CD8-positive, alpha-beta memory T cell (primary cell): ENCODE measurements at regions not wholly inside any gene's neighbourhood (a gene's known extent, or its start where the extent isn't known, plus 50 kb on each side); places are given as distances from the start of the nearest gene placed in this dataset.
A peak's percentile ranks its signal among the peaks of the same experiment; 100 is the strongest.

ENCODE experiments used
- CTCF ChIA-PET: fragments of 350-600 bp; sonication (Branson Sonifier 250); formaldehyde crosslinking; loops from one replicate; lab custom pipeline; 2021; ENCODE audit warnings: antibody characterized with exemption; lab: Charles Lee
- POLR2A ChIA-PET: fragments of 350-600 bp; sonication (Branson Sonifier 250); formaldehyde crosslinking; loops from one replicate; lab custom pipeline; 2021; ENCODE audit warnings: antibody characterized with exemption; lab: Charles Lee
- DNase-seq, 5 donors: peaks; one replicate each; pipeline versions ENCODE4 v3.0.0 to v3.0.0-alpha.2; 2020 to 2022; ENCODE audit warnings: mixed read lengths in 1 of 5
- H3K27ac ChIP-seq: one replicate; pipeline ENCODE4 v1.7.0; 2013; ENCODE audit warnings: low read depth, mild to moderate bottlenecking, low read length, moderate library complexity
- H3K27me3 ChIP-seq: 2 replicates; pipeline ENCODE4 v1.7.0; 2013; ENCODE audit warnings: low read length, mild to moderate bottlenecking; ENCODE audit not compliant: insufficient read depth, poor library complexity, severe bottlenecking
- H3K36me3 ChIP-seq: 2 replicates; pipeline ENCODE4 v1.7.0; 2013; ENCODE audit warnings: mild to moderate bottlenecking, low read length, moderate library complexity; ENCODE audit not compliant: insufficient read depth
- H3K4me1 ChIP-seq: 2 replicates; pipeline ENCODE4 v1.7.0; 2013; ENCODE audit warnings: mild to moderate bottlenecking, low read length, moderate library complexity; ENCODE audit not compliant: insufficient read depth
- H3K4me3 ChIP-seq: 2 replicates; pipeline ENCODE4 v1.7.0; 2013; ENCODE audit warnings: mild to moderate bottlenecking, low read length
- H3K9me3 ChIP-seq: 2 replicates; pipeline ENCODE4 v1.7.0; 2013; ENCODE audit warnings: mild to moderate bottlenecking, low read length
- H3K27ac Mint-ChIP-seq, 8 donors: one replicate each; pipeline ENCODE4 v1.8.0; 2020 to 2021; ENCODE audit warnings: mixed read lengths in 8 of 8, mild to moderate bottlenecking in 6 of 8, inconsistent platforms in 3 of 8, moderate library complexity in 3 of 8
- H3K27me3 Mint-ChIP-seq, 2 donors: one replicate each; pipeline ENCODE4 v1.8.0; 2020 to 2021; ENCODE audit warnings: mixed read lengths in 2 of 2, mild to moderate bottlenecking in 1 of 2, moderate library complexity in 1 of 2
- H3K36me3 Mint-ChIP-seq, 3 donors: one replicate each; pipeline ENCODE4 v1.8.0; 2020 to 2021; ENCODE audit warnings: mixed read lengths in 3 of 3, inconsistent platforms in 1 of 3, mild to moderate bottlenecking in 1 of 3
- H3K4me1 Mint-ChIP-seq, 3 donors: one replicate each; pipeline ENCODE4 v1.8.0; 2020 to 2021; ENCODE audit warnings: mixed read lengths in 3 of 3, inconsistent platforms in 1 of 3, mild to moderate bottlenecking in 1 of 3
- H3K4me3 Mint-ChIP-seq, 7 donors: one replicate each; pipeline ENCODE4 v1.8.0; 2020 to 2021; ENCODE audit warnings: mixed read lengths in 7 of 7, mild to moderate bottlenecking in 6 of 7, moderate library complexity in 4 of 7, inconsistent platforms in 2 of 7
- H3K9me3 Mint-ChIP-seq, 5 donors: one replicate each; pipeline ENCODE4 v1.8.0; 2020 to 2022; ENCODE audit warnings: mixed read lengths in 5 of 5, mild to moderate bottlenecking in 3 of 5, moderate library complexity in 2 of 5, inconsistent platforms in 1 of 5

DNA sequence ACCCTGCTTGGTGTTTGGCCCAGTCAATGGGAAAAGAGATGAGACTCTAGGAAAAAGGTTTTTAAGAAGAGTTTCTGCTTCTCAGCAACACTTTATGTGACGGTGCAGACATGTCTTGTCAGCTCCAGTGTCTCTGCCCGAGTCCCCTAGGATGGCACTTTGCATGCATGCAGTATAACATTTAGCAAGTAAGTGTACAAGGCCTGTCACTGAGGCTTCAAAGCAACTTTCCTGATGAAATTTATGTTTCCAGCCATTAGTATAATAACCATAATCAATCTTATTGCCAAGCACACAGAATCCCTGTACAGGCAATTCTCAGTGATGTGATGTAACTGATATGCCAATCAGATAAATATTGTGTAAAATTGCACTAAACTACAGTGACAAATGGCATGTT is 248.1 kb upstream of the PLET1 start:
- Mint-ChIP-seq H3K9me3 (no peaks in the 10 kb centered on the region), H3K27ac (no peak overlapping the region), H3K4me1 (no peaks in the 10 kb centered on the region), H3K4me3 (no peak overlapping the region), H3K36me3 (no peaks in the 10 kb centered on the region), H3K27me3 (peaks cover 5 to 46% of the 10 kb centered on the region in 2 donors)
- H3K27ac ChIP-seq: no peak overlapping the region
- no peaks in the 10 kb centered on the region for H3K36me3 ChIP-seq
- DNase-seq: no peak
- H3K4me1 ChIP-seq: no peaks in the 10 kb centered on the region
- H3K27me3 ChIP-seq: no peaks in the 10 kb centered on the region
- ChIA-PET POLR2A (no interaction called here), CTCF (no interaction called here)
- H3K9me3 ChIP-seq: no peaks in the 10 kb centered on the region
- no peak overlapping the region for H3K4me3 ChIP-seq

DNA sequence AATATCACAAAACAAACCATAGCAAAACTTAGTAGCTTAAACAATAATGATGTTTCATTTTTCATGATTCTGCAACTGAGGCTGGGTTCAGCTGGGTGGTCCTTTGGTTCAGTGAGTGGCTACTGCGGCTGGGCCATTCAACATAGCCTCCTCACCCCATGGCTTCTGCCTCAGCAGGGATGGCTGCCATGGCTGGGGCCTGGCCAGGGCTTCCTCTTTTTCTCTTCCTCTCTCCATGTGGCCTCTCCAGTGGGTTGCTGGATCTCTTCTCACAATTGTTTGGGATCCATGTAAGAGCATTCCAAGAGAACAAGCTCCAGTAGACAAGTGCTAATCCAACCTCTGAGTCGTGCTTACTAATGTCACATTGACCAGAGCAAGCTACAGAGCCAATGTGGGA is 248.6 kb upstream of the PLET1 start:
- no peak for DNase-seq
- Histone ChIP-seq H3K27me3 (no peaks in the 10 kb centered on the region), H3K9me3 (no peaks in the 10 kb centered on the region), H3K4me3 (no peak overlapping the region), H3K27ac (no peak overlapping the region), H3K4me1 (no peaks in the 10 kb centered on the region), H3K36me3 (no peaks in the 10 kb centered on the region)
- Mint-ChIP-seq H3K4me3 (no peak overlapping the region), H3K27me3 (peaks cover 5 to 43% of the 10 kb centered on the region in 2 donors), H3K9me3 (no peaks in the 10 kb centered on the region), H3K27ac (no peak overlapping the region), H3K36me3 (no peaks in the 10 kb centered on the region), H3K4me1 (no peaks in the 10 kb centered on the region)
- ChIA-PET POLR2A (no interaction called here), CTCF (no interaction called here)

DNA sequence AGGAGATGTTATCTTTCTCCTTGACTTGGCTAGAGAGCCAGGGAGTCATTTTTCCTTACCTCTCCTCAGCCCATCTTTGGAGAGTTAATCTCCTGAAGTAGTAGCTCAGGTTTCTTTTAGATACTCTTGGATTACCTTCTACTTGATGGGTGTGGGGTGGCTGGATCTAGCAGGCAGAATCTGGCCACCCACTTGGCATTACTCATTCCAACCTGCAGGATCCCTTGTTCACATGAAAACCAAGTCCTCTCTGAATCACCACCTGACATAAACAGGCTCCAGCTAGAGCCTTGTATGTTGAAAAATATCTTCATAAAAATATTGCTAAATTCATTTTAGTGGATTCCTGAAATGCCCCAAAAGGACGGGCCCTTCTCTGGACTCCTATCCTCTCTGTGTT is 250.6 kb upstream of the PLET1 start:
- peaks cover 0 to under 1% (median 0%) of the 10 kb centered on the region in 3 donors for H3K4me1 Mint-ChIP-seq

DNA sequence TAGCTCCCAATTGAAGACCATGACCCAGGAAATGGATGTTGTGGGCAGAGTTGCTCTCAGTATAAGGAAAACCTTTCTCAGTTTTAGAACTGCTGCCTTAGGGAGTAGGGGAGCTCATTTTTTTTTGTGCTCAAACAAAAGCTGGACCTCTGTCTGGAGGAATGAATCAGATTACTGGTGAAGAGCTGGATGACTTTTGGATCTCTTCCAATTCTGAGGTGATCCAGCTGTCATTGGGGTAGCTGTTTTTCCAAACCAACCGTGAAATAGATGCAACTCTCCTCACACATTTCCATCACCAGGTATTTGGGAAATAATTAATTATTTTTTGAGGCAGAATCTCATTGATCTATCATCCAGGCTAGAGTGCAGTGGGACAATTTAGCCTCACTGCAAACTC is 251.3 kb upstream of the PLET1 start:
- CTCF ChIA-PET: no interaction called here
- POLR2A ChIA-PET: no interaction called here

More for the DNA sequence above, 250.6 kb upstream of the PLET1 start:
- Histone ChIP-seq H3K9me3 (no peaks in the 10 kb centered on the region), H3K27ac (no peak overlapping the region), H3K36me3 (no peaks in the 10 kb centered on the region), H3K4me1 (no peaks in the 10 kb centered on the region), H3K4me3 (no peak overlapping the region), H3K27me3 (no peaks in the 10 kb centered on the region)
- Mint-ChIP-seq H3K36me3 (no peaks in the 10 kb centered on the region), H3K27ac (no peak overlapping the region), H3K27me3 (peaks cover 5 to 47% of the 10 kb centered on the region in 2 donors), H3K9me3 (no peaks in the 10 kb centered on the region), H3K4me3 (no peak overlapping the region)
- ChIA-PET POLR2A (no interaction called here), CTCF (no interaction called here)
- DNase-seq: no peak

DNA sequence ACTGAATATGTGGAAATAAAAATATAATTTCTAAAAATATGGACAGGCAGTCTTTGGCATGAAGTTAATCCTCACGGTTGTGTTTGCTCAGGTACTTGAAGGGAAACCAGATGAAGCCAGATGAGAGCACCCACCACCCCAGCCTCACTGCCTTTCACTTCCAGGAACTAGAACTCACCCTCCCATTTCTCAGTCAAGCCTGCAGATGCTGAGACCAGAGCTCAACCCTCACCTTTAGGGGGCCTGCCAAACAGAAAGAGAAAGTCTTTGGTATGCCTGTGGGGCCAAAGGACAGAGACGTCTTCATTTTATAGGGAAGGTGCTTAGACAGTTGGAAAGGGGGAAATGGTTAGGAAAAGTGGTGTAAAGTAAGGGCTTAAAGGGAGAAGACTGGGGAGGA is 252.8 kb upstream of the PLET1 start:
- no peaks in the 10 kb centered on the region for H3K4me1 ChIP-seq
- Mint-ChIP-seq H3K27me3 (peaks cover 3 to 31% of the 10 kb centered on the region in 2 donors), H3K4me1 (peaks cover 0 to 6% (median 0%) of the 10 kb centered on the region in 3 donors), H3K27ac (no peak overlapping the region), H3K36me3 (no peaks in the 10 kb centered on the region), H3K4me3 (no peak overlapping the region), H3K9me3 (no peaks in the 10 kb centered on the region)
- ChIA-PET POLR2A (no interaction called here), CTCF (no interaction called here)
- no peak overlapping the region for H3K4me3 ChIP-seq
- H3K27ac ChIP-seq: no peak overlapping the region
- no peak for DNase-seq
- no peaks in the 10 kb centered on the region for H3K36me3 ChIP-seq
- H3K9me3 ChIP-seq: no peaks in the 10 kb centered on the region
- H3K27me3 ChIP-seq: no peaks in the 10 kb centered on the region

More for the DNA sequence above, 251.3 kb upstream of the PLET1 start:
- Histone ChIP-seq H3K4me3 (no peak overlapping the region), H3K27me3 (no peaks in the 10 kb centered on the region), H3K36me3 (no peaks in the 10 kb centered on the region), H3K27ac (no peak overlapping the region), H3K4me1 (no peaks in the 10 kb centered on the region), H3K9me3 (no peaks in the 10 kb centered on the region)
- H3K4me1 Mint-ChIP-seq: peaks cover 0 to 6% (median 0%) of the 10 kb centered on the region in 3 donors
- no peaks in the 10 kb centered on the region for H3K36me3 Mint-ChIP-seq
- no peak overlapping the region for H3K4me3 Mint-ChIP-seq
- H3K27me3 Mint-ChIP-seq: peaks cover 5 to 42% of the 10 kb centered on the region in 2 donors
- H3K27ac Mint-ChIP-seq: no peak overlapping the region
- H3K9me3 Mint-ChIP-seq: no peaks in the 10 kb centered on the region
- DNase-seq: no peak

DNA sequence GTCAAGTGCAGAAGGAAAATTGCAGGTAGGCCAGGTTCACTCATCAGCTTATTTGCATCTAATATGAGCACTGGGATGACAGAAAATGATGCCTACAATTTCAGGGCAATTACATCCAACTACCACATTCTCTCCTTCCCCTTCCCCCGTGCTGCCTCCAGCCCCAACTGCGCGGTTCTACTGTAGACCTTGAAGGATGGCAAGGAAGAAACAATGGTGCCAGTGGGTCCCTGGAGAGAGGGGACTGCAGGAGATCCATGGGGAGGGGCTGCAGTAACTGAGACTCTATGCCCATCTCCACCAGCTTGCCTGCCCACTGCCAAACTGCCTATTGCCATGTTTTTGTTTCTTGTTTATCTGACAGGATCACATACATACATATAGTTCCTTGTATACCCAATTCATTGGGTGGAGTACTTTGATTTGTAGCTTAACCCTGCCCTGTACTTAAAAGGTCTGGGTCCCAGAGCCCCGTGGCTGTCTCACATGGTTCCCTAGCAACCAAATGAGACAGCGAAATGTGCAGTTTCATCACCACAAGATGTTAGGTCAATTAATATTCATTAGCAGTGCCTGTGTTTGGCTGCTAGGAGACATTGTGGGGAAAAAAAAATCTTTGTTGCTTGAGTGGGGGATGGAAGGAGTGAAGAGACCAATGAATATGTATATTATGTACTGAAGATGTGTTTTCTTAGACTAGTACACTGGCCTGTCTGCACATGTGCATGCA is 253.5 kb upstream of the PLET1 start:
- POLR2A ChIA-PET: no interaction called here
- CTCF ChIA-PET: no interaction called here
- H3K4me1 ChIP-seq: no peaks in the 10 kb centered on the region
- no peak overlapping the region for H3K27ac ChIP-seq
- H3K9me3 Mint-ChIP-seq: no peaks in the 10 kb centered on the region
- no peaks in the 10 kb centered on the region for H3K36me3 Mint-ChIP-seq
- no peak overlapping the region for H3K27ac Mint-ChIP-seq
- peaks cover 6 to 29% of the 10 kb centered on the region in 2 donors for H3K27me3 Mint-ChIP-seq
- no peak overlapping the region for H3K4me3 ChIP-seq
- no peaks in the 10 kb centered on the region for H3K27me3 ChIP-seq
- DNase-seq: no peak
- no peaks in the 10 kb centered on the region for H3K9me3 ChIP-seq
- no peak overlapping the region for H3K4me3 Mint-ChIP-seq
- no peaks in the 10 kb centered on the region for H3K36me3 ChIP-seq
- peaks cover 0 to 6% (median 0%) of the 10 kb centered on the region in 3 donors for H3K4me1 Mint-ChIP-seq

DNA sequence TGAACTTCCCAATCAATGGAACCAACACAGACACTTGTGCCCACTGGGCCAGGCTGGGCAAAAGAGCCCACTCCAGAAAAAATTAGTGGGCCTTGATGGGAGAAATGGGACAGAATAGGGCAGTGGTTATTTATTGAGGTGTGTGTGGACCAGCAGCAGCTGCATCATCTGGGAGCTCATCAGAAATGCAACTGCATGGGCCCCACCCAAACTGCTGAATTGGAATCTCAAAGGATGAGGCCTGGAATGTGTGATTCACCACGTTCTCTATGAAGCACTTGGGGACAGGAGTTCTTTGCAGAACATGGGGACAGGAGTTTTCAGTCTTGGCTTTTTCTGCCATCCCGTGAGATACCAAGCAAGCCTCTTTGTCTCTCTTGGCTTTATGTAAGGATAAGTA is 255.6 kb upstream of the PLET1 start:
- H3K27ac Mint-ChIP-seq: peak overlapping the region in 1 of 8 donors; percentile 54
- Histone ChIP-seq H3K27me3 (peaks cover 4% of the 10 kb centered on the region), H3K4me3 (no peak overlapping the region), H3K36me3 (no peaks in the 10 kb centered on the region), H3K9me3 (no peaks in the 10 kb centered on the region), H3K27ac (no peak overlapping the region), H3K4me1 (no peaks in the 10 kb centered on the region)
- H3K36me3 Mint-ChIP-seq: no peaks in the 10 kb centered on the region
- peaks cover 0 to 4% (median 0%) of the 10 kb centered on the region in 5 donors for H3K9me3 Mint-ChIP-seq
- DNase-seq: no peak
- ChIA-PET CTCF (interaction anchor here (1.5 kb wide), 1 partner anchor 17 kb away, joined by 4 read pairs; no protein-coding TSS in a partner anchor), POLR2A (no interaction called here)
- peaks cover 0 to 6% (median 0%) of the 10 kb centered on the region in 3 donors for H3K4me1 Mint-ChIP-seq
- peaks cover 8 to 24% of the 10 kb centered on the region in 2 donors for H3K27me3 Mint-ChIP-seq
- H3K4me3 Mint-ChIP-seq: no peak overlapping the region

DNA sequence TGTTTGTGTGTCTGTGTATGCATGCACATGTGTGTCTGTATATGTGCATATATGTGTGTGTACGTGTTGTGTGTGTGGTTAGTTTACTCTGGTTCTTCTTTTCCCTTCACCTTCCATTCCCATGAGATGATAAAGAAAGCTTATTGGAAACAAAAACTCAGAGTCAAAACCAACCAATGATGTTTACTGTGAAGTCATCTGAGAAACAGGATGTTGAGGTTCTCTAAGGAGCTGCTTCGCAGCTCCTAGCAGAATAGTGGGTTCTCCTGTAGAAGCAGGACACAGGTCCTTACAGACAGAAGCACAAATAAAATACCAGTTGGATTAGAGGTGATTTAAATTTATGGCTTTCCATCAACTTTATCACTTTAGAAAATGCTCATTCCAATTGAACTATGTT is 256.1 kb upstream of the PLET1 start:
- CTCF ChIA-PET: no interaction called here
- H3K9me3 Mint-ChIP-seq: peaks cover 0 to 4% (median 0%) of the 10 kb centered on the region in 5 donors
- peak overlapping the region in 3 of 8 donors; percentile 2 to 68 (median 54) for H3K27ac Mint-ChIP-seq
- no peak overlapping the region for H3K27ac ChIP-seq
- H3K4me3 ChIP-seq: no peak overlapping the region
- no peak for DNase-seq
- H3K4me3 Mint-ChIP-seq: peak overlapping the region in 1 of 7 donors; percentile 11
- POLR2A ChIA-PET: no interaction called here
- peaks cover 0 to 6% (median 0%) of the 10 kb centered on the region in 3 donors for H3K4me1 Mint-ChIP-seq
- H3K36me3 Mint-ChIP-seq: no peaks in the 10 kb centered on the region
- H3K27me3 ChIP-seq: peaks cover 4% of the 10 kb centered on the region
- H3K4me1 ChIP-seq: no peaks in the 10 kb centered on the region
- H3K9me3 ChIP-seq: no peaks in the 10 kb centered on the region
- peaks cover 7 to 29% of the 10 kb centered on the region in 2 donors for H3K27me3 Mint-ChIP-seq
- no peaks in the 10 kb centered on the region for H3K36me3 ChIP-seq
